GM18499 (cell line): ENCODE measurements at regions not wholly inside any gene's neighbourhood (a gene's known extent, or its start where the extent isn't known, plus 50 kb on each side); places are given as distances from the start of the nearest gene placed in this dataset.

Experiments
- ATAC-seq: cut with Tn5 transposase; IDR thresholded peaks from one replicate; pipeline ENCODE4 v1.9.1; 2021; ENCODE audit warnings: moderate number of reproducible peaks; ENCODE audit not compliant: insufficient read depth, unreplicated experiment

GRCh38 chr12:23423097-23423687, 526.3 kb downstream of the SOX5 start:
- no peak for ATAC-seq

DNA sequence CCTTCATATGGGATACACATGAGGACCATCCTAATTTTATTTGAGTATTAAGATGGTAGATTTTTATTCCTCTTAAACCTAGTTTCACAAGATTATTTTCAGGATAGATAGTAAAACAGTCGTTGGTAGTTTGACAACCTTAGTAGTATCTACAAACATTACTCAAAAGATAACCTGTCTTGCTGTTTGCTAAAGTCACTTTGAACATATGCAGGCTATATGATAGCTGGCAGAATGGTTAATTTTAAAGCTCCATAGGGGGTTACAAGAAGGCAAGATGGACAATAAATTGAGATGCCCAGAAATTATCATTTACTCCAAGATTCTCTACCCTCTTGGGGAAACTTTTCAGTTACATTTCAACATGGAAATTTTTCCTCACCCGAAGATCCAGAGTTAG, 525.7 kb downstream of the SOX5 start:
- no peak for ATAC-seq

GRCh38 chr12:23424685-23425084, 524.8 kb downstream of the SOX5 start:
- ATAC-seq = no peak

DNA sequence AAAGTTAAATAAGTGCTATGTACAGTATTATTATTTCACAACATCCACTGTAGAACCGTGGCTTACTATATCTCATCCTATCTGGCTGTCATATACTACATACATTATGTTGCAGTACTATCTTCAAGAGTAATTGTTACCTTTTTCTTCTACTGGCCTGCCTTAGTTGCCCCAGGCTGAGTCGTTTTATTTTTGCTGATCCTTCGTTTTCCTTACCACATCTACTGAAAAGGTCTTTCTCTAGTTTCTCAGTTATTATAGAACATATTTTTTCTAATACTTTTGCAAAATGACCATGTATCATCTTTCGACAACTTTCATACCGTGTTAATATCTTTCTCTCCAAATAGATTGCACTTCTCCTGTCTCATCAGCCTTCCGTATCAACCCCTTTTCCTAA, 523.1 kb downstream of the SOX5 start:
- ATAC-seq = no peak

- ATAC-seq = no peak
These were observed 520.7 kb downstream of the SOX5 start for GRCh38 chr12:23428758-23429157.

DNA sequence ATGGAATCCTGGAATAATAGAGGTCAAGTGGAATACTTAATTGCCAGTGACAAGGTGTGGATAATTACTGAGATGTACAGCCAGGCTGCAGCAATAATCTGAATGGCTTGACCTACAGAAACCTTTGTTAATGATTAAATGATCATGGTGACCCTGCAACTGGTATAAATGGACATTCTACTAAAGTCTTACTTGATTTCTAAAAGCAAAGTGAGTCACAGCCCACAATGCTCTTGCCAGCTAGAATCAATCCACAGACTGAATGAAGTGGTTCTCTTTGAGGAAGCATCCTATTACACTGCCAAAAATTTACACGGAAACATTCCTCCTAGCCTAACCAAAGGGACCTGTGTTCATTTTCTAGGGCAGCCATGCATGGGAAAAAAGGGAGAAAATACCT, 518.5 kb downstream of the SOX5 start:
- ATAC-seq = no peak

GRCh38 chr12:23433121-23433520, 516.3 kb downstream of the SOX5 start:
- no peak for ATAC-seq

- ATAC-seq = no peak
These were observed 515.3 kb downstream of the SOX5 start for GRCh38 chr12:23434154-23434553.

GRCh38 chr12:23446746-23447145, 502.7 kb downstream of the SOX5 start:
- no peak for ATAC-seq

DNA sequence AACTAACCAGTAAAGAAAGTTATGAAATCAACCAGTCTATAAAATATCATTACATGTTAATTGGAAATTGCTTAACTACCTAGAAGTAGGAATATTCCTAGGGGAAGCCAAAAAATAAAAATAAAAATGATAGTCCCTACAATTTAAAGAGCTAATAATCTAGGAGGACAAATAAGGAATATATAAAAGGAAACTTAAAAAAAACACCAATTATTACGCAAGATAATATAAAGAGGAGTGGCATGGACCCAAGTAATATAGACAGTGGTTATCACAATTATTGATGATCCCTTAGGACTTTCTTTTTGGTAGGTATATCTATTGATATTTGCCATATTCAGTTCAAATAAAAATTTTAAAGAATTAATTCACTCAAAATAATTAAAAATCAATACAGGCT, 498.7 kb downstream of the SOX5 start:
- no peak for ATAC-seq

- no peak for ATAC-seq
These were observed 494.2 kb downstream of the SOX5 start for GRCh38 chr12:23455283-23455682.

GRCh38 chr12:23458640-23459039, 490.8 kb downstream of the SOX5 start:
- no peak for ATAC-seq

GRCh38 chr12:23462546-23462945, 486.9 kb downstream of the SOX5 start:
- no peak for ATAC-seq

DNA sequence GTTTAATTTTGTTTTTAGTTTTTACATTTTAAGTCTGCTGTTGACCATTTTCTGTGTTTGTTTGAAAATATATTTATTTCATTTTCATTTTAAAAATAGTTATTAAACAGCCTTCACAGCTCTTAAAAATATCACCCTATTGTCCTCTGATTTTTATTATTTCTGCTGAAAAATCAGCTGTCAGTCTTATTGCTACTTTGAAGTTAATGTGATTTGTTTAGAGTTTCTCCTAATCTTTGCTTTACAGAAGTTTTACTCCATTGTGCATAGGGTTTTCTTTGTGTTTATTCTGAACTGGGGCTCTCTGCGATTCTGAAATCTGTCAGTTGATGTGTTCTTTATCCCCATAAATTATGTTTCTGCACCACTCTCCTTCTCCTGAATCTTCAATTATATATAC, 486.3 kb downstream of the SOX5 start:
- ATAC-seq = no peak

DNA sequence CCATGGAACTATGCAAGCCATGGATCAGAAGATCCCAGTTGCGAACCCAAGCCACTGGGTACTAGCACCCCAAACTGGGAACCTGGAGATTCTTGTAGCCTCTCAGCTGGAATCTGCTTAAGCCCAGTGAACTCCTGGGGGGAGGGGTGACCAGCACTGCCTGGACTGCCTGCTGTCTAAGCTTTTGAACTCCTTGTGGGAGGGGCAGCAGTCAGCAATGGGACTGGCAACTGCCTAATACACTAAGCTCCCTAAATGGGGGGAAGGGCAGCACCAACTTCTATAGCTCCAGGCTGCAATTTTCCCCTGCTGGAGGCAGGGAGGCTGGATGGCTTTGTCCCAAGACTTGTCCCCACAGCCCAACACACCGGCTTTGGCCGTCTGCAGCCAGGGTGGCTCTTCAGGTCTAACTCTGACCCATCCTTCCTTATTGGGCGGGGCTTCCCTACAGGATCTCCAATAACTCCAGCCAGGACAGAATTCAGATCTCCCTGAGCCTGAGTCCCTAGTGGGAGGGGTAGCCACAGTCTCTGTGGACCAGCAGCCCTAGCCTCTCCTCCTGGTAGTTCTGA, 485.1 kb downstream of the SOX5 start:
- ATAC-seq = no peak

DNA sequence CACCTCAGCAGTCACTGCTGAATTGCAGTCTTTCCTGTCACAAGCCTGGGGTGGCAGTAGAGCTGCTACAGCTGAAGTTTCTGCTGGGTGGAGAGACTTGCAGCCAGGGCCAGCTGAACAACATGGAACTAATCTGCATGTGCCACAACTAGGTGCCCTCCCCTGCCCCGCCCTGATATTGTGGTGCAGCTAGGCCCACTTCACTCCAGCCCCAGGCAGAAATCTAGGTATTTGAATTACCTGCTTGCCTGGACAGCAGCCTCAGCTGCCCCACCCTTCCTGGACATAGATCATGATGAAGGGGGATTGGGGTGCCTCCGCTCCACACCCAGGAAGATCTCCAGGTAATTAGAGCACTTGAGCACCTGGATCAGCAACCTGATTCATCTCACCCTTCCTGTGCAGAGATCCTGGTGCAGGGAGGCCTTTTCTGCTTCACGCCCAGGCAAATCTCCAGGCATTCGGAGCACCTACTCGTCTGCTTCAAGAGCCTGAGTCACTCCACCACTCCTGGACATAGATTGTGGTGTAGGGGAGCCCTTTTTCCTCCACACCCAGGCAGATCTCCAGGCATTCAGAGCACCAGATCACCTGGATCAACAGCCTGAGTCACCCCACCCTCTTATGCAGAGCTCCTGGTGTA, 477.0 kb downstream of the SOX5 start:
- no peak for ATAC-seq

DNA sequence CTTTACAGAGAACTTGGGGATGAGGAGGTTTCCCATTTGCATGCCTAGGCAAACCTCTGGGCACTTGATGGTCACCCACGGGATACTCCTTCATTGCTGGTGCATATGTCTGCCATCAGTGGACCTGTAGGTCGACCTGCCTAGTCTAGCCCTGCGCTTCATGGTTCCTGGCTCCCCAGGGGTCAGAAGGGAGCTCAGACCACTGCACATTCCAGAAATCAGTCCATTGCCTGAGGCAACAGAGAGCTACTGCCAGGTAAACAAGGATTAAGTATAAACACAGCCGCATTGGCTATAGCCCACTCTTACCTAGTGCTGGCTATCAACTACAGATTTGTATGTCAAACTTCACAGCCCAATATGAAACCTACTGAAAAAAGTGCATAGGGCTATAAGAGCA, 476.4 kb downstream of the SOX5 start:
- no peak for ATAC-seq

DNA sequence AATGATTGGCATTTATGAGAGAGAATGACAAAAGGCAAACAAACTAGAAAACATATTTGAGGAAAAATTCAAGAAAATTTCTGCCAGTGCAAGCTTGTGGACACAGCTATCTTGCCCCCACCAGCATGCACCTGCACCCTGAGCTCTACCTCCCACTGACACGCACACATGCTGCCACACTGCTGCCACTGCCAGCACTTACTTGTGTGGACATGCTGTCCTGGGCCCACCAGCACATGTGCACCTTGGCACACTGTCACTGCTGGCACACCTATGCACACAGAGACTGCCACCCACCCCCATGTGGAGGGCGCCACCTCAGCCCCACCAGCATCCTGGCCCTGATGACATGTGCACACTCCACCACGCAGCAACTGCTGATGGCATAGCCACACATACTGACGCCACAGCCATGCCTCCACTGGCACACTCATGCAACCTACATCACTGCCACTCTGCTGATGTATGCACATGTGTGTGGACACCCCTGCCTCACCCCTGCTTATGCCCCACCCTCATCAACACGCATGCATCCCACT, 475.0 kb downstream of the SOX5 start:
- no peak for ATAC-seq
